Activated CD4-positive, alpha-beta T cell treated with anti-CD3 and anti-CD28 coated beads, Interleukin-2, amount 10 ng/mL, durations not matched to agents 7 days and 5 days (primary cell): ENCODE measurements at regions not wholly inside any gene's neighbourhood (a gene's known extent, or its start where the extent isn't known, plus 50 kb on each side); places are given as distances from the start of the nearest gene placed in this dataset.
A peak's percentile ranks its signal among the peaks of the same experiment; 100 is the strongest.

ENCODE experiments used
- CTCF ChIA-PET: fragments of 350-600 bp; sonication (Branson Sonifier 250); formaldehyde crosslinking; loops from one replicate; lab custom pipeline; 2021; ENCODE audit warnings: antibody characterized with exemption; lab: Charles Lee
- POLR2A ChIA-PET: fragments of 350-600 bp; sonication (Branson Sonifier 250); formaldehyde crosslinking; loops from one replicate; lab custom pipeline; 2021; ENCODE audit warnings: antibody characterized with exemption; lab: Charles Lee
- DNase-seq: peaks from one replicate; pipeline ENCODE4 v3.0.0-alpha.2; 2020
- H3K27ac Mint-ChIP-seq: one replicate; pipeline ENCODE4 v1.8.0; 2021; ENCODE audit warnings: mild to moderate bottlenecking, moderate library complexity, mixed read lengths
- H3K27me3 Mint-ChIP-seq: one replicate; pipeline ENCODE4 v1.8.0; 2021; ENCODE audit warnings: mixed read lengths
- H3K36me3 Mint-ChIP-seq: one replicate; pipeline ENCODE4 v1.8.0; 2021; ENCODE audit warnings: low read depth, mixed read lengths
- H3K4me1 Mint-ChIP-seq: one replicate; pipeline ENCODE4 v1.8.0; 2021; ENCODE audit warnings: mixed read lengths
- H3K4me3 Mint-ChIP-seq: one replicate; pipeline ENCODE4 v1.8.0; 2021; ENCODE audit warnings: mild to moderate bottlenecking, moderate library complexity, mixed read lengths
- H3K9me3 Mint-ChIP-seq: one replicate; pipeline ENCODE4 v1.8.0; 2021; ENCODE audit warnings: mixed read lengths

DNA sequence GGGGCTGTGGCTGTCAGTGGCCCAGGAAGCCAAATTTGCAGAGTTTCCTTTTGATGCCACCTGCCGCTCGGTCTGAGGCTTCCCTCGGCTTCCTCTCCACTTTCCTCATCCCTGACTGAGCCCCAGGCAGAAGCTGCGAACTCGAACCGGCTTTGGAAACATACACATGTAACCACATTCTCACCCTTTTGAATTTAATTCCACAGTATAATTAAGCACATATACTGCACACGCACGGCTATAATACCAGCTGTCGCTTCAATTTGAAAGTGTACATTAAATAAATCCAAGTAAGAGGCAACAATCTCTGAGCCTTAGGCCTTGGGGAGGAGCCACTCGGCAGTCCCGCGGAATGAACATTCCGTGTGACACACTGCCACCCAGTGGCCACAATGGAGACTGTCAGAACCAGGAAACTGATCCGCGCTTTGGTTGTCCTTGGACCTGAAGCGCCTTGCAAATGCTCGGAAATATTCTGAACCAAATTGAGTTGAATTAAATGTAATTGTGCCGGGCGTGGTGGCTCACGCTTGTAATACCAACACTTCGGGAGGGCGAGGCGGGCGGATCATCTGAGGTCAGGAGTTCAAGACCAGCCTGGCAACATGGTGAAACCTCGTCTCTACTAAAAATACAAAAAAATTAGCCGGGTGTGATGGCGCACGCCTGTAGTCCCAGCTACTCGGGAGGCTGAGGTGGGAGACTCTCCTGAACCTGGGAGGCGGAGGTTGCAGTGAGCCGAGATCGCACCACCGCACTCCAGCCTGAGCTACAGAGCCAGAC, 117.9 kb upstream of the TMPO start:
- Mint-ChIP-seq H3K4me3 (peak overlapping the region; percentile 66), H3K27me3 (peaks cover 3% of the 10 kb centered on the region), H3K4me1 (peaks cover 41% of the 10 kb centered on the region), H3K27ac (peak overlapping the region; percentile 86), H3K36me3 (no peaks in the 10 kb centered on the region), H3K9me3 (no peaks in the 10 kb centered on the region)
- POLR2A ChIA-PET, result no interaction called here
- CTCF ChIA-PET, result interaction anchor here (0.5 to 1.1 kb wide), 2 partner anchors 9 to 211 kb away, joined by 3 read pairs; no protein-coding TSS in a partner anchor
- DNase-seq, result peak; percentile 86

GRCh38 chr12:98399532-98399931, 115.9 kb upstream of the TMPO start:
- CTCF ChIA-PET, result interaction anchor here (0.6 kb wide), 1 partner anchor 1367 kb away, joined by 7 read pairs; no protein-coding TSS in a partner anchor

GRCh38 chr12:98401427-98401826, 114.0 kb upstream of the TMPO start:
- ChIA-PET CTCF (interaction anchor here (1.4 kb wide), 1 partner anchor 13 kb away, joined by 4 read pairs; no protein-coding TSS in a partner anchor), POLR2A (interaction anchor here (0.6 kb wide), 1 partner anchor 153 kb away, joined by 4 read pairs; no protein-coding TSS in a partner anchor)
- no peaks in the 10 kb centered on the region for H3K27me3 Mint-ChIP-seq
- no peaks in the 10 kb centered on the region for H3K9me3 Mint-ChIP-seq
- H3K36me3 Mint-ChIP-seq, result no peaks in the 10 kb centered on the region
- no peak overlapping the region for H3K27ac Mint-ChIP-seq
- no peak overlapping the region for H3K4me3 Mint-ChIP-seq
- DNase-seq, result no peak
- H3K4me1 Mint-ChIP-seq, result peaks cover 51% of the 10 kb centered on the region

More at GRCh38 chr12:98399532-98399931, 115.9 kb upstream of the TMPO start:
- POLR2A ChIA-PET, result interaction anchor here (0.5 kb wide), 1 partner anchor 414 kb away, joined by 3 read pairs; no protein-coding TSS in a partner anchor
- H3K27ac Mint-ChIP-seq, result peak overlapping the region; percentile 81
- no peaks in the 10 kb centered on the region for H3K27me3 Mint-ChIP-seq
- peak; percentile 61 for DNase-seq
- no peaks in the 10 kb centered on the region for H3K36me3 Mint-ChIP-seq
- H3K9me3 Mint-ChIP-seq, result no peaks in the 10 kb centered on the region
- H3K4me3 Mint-ChIP-seq, result peak overlapping the region; percentile 32
- peaks cover 44% of the 10 kb centered on the region for H3K4me1 Mint-ChIP-seq

GRCh38 chr12:98402091-98402490, 113.3 kb upstream of the TMPO start:
- ChIA-PET CTCF (no interaction called here), POLR2A (interaction anchor here (0.6 kb wide), 1 partner anchor 152 kb away, joined by 4 read pairs; no protein-coding TSS in a partner anchor)
- H3K27me3 Mint-ChIP-seq, result no peaks in the 10 kb centered on the region
- H3K4me3 Mint-ChIP-seq, result no peak overlapping the region
- H3K4me1 Mint-ChIP-seq, result peaks cover 47% of the 10 kb centered on the region
- H3K9me3 Mint-ChIP-seq, result no peaks in the 10 kb centered on the region
- no peak overlapping the region for H3K27ac Mint-ChIP-seq
- DNase-seq, result no peak
- H3K36me3 Mint-ChIP-seq, result no peaks in the 10 kb centered on the region

- no peaks in the 10 kb centered on the region for H3K36me3 Mint-ChIP-seq
- H3K27ac Mint-ChIP-seq, result no peak overlapping the region
- peaks cover 41% of the 10 kb centered on the region for H3K4me1 Mint-ChIP-seq
- DNase-seq, result no peak
- H3K9me3 Mint-ChIP-seq, result no peaks in the 10 kb centered on the region
- CTCF ChIA-PET, result no interaction called here
- H3K4me3 Mint-ChIP-seq, result no peak overlapping the region
- POLR2A ChIA-PET, result no interaction called here
- H3K27me3 Mint-ChIP-seq, result no peaks in the 10 kb centered on the region
Measured at GRCh38 chr12:98402671-98403070, 112.7 kb upstream of the TMPO start.

GRCh38 chr12:98403385-98403784, 112.0 kb upstream of the TMPO start:
- ChIA-PET CTCF (no interaction called here), POLR2A (no interaction called here)
- Mint-ChIP-seq H3K27ac (no peak overlapping the region), H3K9me3 (no peaks in the 10 kb centered on the region), H3K36me3 (no peaks in the 10 kb centered on the region), H3K4me1 (peaks cover 36% of the 10 kb centered on the region), H3K4me3 (no peak overlapping the region), H3K27me3 (peaks cover 4% of the 10 kb centered on the region)
- no peak for DNase-seq

GRCh38 chr12:98403936-98404335, 111.5 kb upstream of the TMPO start:
- Mint-ChIP-seq H3K27ac (no peak overlapping the region), H3K4me1 (peaks cover 31% of the 10 kb centered on the region), H3K36me3 (no peaks in the 10 kb centered on the region), H3K27me3 (peaks cover 7% of the 10 kb centered on the region), H3K9me3 (no peaks in the 10 kb centered on the region), H3K4me3 (no peak overlapping the region)
- ChIA-PET POLR2A (no interaction called here), CTCF (no interaction called here)
- no peak for DNase-seq

DNA sequence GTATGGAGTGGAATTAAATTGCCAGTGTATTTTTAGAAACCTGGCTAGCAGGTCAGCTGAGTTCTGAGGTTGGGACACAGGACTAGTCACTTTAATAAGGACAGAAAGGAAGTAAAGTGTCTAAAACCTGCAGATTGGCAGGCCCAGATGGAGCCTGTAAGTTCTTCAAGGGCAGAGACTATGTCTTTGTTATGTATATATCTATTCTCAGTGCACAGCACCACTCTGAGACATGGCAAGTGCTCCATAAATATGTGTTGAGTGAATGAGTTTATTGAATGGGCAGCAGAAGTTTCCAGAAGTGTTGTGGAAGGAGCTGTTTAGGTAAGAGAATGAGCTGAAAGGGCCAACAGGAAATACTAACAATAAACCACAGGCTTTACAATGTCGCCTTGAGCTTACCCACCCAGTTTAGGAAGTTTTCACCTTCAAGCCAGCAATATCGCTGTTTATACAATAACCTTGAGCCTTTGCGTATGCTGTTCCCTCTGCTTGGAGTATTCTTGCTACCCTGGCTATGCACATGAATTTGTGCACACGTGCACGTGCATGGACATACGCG, 109.5 kb upstream of the TMPO start:
- H3K4me1 Mint-ChIP-seq, result peaks cover 15% of the 10 kb centered on the region
- H3K4me3 Mint-ChIP-seq, result no peak overlapping the region
- POLR2A ChIA-PET, result no interaction called here
- no peak for DNase-seq
- no peaks in the 10 kb centered on the region for H3K36me3 Mint-ChIP-seq
- no peak overlapping the region for H3K27ac Mint-ChIP-seq
- peaks cover 10% of the 10 kb centered on the region for H3K27me3 Mint-ChIP-seq
- H3K9me3 Mint-ChIP-seq, result no peaks in the 10 kb centered on the region
- CTCF ChIA-PET, result no interaction called here

DNA sequence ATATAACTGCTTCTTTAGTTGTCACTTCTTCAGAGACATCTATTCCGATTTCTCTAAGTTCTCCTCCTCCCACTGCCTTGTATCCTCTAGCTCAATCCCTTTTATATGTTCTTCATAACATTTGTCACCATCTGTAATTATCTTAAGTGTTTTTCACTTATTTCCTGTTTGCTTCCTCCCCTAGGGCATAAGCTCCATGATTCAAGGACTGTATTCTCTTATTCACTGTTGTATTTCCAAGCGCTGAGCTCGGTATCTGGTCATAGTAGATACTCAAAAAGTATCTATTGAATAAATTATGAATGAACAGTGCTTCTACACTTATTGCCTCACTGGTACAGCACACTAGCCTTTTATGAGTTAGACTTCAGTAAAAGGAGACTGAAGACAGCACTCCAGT, 109.0 kb upstream of the TMPO start:
- Mint-ChIP-seq H3K9me3 (no peaks in the 10 kb centered on the region), H3K27ac (no peak overlapping the region), H3K4me3 (no peak overlapping the region), H3K27me3 (peaks cover 12% of the 10 kb centered on the region), H3K36me3 (no peaks in the 10 kb centered on the region), H3K4me1 (peaks cover 15% of the 10 kb centered on the region)
- CTCF ChIA-PET, result no interaction called here
- DNase-seq, result no peak
- POLR2A ChIA-PET, result no interaction called here

DNA sequence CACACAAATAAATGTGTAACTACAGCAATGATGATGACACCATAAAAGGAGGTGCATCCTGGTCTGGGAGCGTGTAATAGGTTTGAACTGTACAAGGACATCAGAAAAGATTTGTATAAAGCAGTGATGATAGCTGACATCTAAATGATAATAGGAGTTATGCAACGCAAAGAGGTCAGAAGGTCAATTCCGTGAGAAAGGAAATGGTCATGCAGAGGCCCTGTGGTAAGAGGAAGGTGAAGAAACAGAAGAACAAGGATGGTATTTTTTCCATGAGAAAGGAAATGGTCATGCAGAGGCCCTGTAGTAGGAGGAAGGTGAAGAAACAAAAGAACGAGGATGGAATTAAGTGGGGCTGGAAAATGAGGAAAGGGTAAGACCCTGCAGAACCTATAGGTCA, 106.7 kb upstream of the TMPO start:
- ChIA-PET POLR2A (no interaction called here), CTCF (no interaction called here)
- H3K27me3 Mint-ChIP-seq, result peaks cover 14% of the 10 kb centered on the region
- no peaks in the 10 kb centered on the region for H3K36me3 Mint-ChIP-seq
- no peak overlapping the region for H3K4me3 Mint-ChIP-seq
- H3K9me3 Mint-ChIP-seq, result no peaks in the 10 kb centered on the region
- peaks cover 15% of the 10 kb centered on the region for H3K4me1 Mint-ChIP-seq
- no peak for DNase-seq
- H3K27ac Mint-ChIP-seq, result no peak overlapping the region

DNA sequence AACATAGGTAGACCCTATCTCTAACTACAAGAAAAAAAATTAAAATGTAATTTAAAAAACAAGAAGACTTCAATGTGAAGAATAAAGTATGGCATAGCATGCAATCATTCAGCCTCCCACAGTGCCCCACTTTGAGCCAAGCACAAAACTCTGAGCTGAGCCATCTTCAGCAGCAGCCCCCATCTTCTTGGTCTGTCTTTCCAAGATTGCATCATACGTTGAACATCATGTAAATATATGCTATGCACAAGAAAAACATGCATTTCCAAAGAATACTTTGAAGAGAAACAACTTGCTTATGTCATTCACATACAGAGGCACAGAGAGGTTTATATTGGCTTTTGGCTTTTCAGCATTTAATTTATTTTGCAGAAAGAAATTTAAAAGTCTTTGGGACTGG, 105.8 kb upstream of the TMPO start:
- Mint-ChIP-seq H3K36me3 (no peaks in the 10 kb centered on the region), H3K27ac (no peak overlapping the region)
- CTCF ChIA-PET, result no interaction called here

DNA sequence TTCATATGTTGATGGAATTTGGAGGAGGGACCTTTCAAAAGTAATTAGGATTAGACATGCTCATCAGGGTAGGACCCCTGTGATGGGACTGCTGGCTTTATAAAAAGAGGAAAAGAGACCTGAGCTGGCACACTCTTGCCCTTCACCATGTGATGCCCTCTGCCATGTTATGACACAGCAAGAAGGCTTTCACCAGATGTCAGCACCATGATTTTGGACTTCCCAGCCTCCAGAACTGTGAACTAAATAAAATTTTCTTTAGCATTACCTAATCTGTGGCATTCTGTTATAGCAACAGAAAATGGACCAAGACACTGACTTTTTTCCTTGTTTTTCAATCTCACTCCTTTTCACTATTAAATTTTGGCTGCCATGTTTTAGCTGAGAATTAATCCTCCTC, 105.0 kb upstream of the TMPO start:
- CTCF ChIA-PET, result interaction anchor here (0.6 kb wide), 1 partner anchor 38 kb away, joined by 3 read pairs; no protein-coding TSS in a partner anchor
- H3K36me3 Mint-ChIP-seq, result no peaks in the 10 kb centered on the region
- no peak for DNase-seq
- peaks cover 11% of the 10 kb centered on the region for H3K4me1 Mint-ChIP-seq
- H3K27ac Mint-ChIP-seq, result no peak overlapping the region
- POLR2A ChIA-PET, result no interaction called here
- H3K27me3 Mint-ChIP-seq, result peaks cover 16% of the 10 kb centered on the region
- no peaks in the 10 kb centered on the region for H3K9me3 Mint-ChIP-seq
- H3K4me3 Mint-ChIP-seq, result no peak overlapping the region

More for the DNA sequence above, 105.8 kb upstream of the TMPO start:
- Mint-ChIP-seq H3K9me3 (no peaks in the 10 kb centered on the region), H3K27me3 (peaks cover 16% of the 10 kb centered on the region), H3K4me1 (peaks cover 11% of the 10 kb centered on the region), H3K4me3 (no peak overlapping the region)
- POLR2A ChIA-PET, result no interaction called here
- no peak for DNase-seq

DNA sequence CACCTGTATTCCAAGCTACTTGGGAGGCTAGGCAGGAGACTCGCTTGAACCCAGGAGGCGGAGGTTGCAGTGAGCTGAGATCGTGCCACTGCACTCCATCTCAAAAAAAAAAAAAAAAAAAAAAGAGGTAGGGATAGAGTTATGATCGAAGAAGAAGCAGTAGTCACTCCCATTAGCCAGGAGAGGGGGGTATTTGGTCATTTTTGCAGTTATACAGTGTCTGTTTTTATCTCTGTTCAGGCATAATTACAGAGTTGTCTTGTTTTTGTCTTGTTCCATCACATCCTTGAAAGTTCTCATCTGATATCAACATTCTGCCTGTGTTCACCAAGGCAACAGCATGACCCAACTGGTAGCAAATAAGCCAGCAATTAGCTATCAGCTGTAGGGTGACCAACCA, 98.5 kb upstream of the TMPO start:
- CTCF ChIA-PET, result no interaction called here
- Mint-ChIP-seq H3K4me3 (no peak overlapping the region), H3K4me1 (no peaks in the 10 kb centered on the region)

More for the DNA sequence above, 98.5 kb upstream of the TMPO start:
- POLR2A ChIA-PET, result interaction anchor here (0.7 kb wide), 1 partner anchor 136 kb away, joined by 3 read pairs; no protein-coding TSS in a partner anchor
- Mint-ChIP-seq H3K27me3 (peaks cover 4% of the 10 kb centered on the region), H3K9me3 (no peaks in the 10 kb centered on the region), H3K27ac (no peak overlapping the region), H3K36me3 (no peaks in the 10 kb centered on the region)
- DNase-seq, result no peak
